ENCODE measurements at regions not wholly inside any gene's neighbourhood (a gene's known extent, or its start where the extent isn't known, plus 50 kb on each side); places are given as distances from the start of the nearest gene placed in this dataset.
"Not testable (repeated sequence)": the region's sequence is repeated elsewhere in the genome, so short reads cannot be mapped to it uniquely, and the experiment has no call there.

- DNase-seq (ENCODE audit: low spot score) = no peak
Observed at GRCh38 chr3:145550522-145550921, 610.5 kb downstream of the PLOD2 start.

DNA sequence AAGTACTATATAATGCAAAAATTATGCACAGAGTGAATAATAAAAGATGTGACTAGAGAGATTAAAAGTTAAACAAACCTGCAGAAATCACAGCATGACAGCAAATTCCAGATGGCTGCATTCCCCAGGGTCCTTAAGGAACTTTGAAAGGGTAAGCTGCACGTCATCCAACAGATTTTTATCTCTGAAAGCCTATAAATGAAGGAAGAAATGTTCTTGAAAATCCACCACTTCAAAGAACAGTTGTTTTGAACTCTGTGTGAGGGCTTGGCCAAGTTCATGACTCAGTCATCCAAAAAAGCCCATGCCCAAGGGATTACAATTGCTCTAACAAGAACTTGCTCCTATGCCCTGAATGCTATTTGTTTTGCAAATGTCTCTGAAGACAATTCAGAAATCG lies 603.6 kb downstream of the PLOD2 start:
- DNase-seq (ENCODE audit: low spot score) = no peak

DNA sequence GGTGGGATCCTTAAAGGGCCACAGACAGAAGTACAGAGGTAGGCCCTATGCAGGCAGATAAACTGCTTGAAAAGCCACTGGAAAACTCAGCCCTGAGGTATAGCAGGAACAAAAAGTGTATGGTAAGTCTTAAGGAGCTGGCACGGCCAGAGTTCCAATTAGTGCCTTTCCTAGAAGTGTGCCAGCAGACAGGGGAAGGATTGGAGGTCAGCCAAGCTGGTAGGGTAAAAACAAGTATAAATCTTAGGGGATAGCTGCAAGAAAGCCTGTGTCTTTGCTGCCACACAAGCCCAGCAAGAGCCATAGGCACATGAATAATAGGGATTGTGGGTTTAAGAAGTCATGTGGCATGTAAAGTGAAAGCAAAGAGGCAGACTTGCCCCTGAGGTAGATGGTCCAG lies 582.5 kb downstream of the PLOD2 start:
- DNase-seq (ENCODE audit: low spot score) = no peak

GRCh38 chr3:145581694-145582093 lies 579.3 kb downstream of the PLOD2 start:
- no peak for DNase-seq (ENCODE audit: low spot score)

DNA sequence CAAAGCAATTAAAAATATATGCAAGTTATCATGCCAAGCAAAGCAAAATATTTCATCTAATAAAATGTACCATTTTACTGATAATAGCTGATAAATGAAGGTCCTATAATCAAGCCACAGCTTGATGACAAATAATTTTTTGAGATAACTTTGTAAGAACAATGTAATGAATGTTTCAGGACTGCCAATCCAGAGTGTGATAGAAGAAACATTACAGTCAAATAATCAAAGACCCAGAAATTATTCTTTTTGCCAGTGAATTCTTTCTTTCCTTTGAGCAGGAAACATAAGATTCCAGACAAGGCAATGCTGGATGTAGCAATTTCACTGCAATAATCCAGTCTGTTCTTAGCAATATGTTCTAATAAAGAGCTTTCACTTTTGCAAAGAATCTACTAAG lies 556.1 kb downstream of the PLOD2 start:
- no peak for DNase-seq (ENCODE audit: low spot score)

GRCh38 chr3:145620002-145620401 lies 541.0 kb downstream of the PLOD2 start:
- DNase-seq (ENCODE audit: low spot score) = no peak

DNA sequence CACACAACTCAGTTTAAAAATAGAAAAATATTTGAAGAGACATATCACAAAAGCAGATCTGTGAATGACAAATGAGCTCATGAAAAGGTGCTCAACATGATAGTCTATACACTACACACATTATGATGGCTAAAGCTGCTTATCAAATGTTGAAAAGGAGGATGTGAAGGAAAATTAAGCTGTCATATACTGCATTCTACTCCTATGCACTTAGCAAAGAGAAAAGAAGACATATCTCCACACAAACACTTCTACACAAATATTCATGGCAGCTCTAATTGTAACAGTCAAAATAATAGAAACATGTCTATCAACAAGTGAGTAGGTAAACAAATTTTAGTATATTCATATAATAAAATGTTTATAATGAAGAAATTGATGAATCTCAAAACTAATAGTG lies 540.5 kb downstream of the PLOD2 start:
- DNase-seq (ENCODE audit: low spot score) = no peak

DNA sequence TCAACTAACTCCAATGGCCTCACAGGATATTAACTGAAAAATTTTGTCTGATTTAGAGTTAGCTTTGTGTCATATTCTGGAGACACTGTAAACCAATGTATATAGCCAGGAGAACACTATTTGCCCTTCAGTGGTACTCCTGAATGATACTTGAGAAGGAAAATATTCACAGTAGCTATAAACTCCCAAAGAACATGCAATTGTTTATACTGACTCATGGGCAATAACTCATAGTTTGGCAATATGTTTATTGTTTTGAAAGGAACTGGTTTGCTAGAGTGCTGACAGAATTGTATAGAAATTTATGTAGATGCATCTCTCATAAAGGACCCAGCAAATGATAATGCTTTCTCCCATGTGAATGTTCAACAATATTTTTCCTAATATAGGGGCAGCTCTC lies 537.6 kb downstream of the PLOD2 start:
- no peak for DNase-seq (ENCODE audit: low spot score)

- DNase-seq (ENCODE audit: low spot score) = no peak
Observed at GRCh38 chr3:145628211-145628610, 532.8 kb downstream of the PLOD2 start.

GRCh38 chr3:145637105-145637504 lies 523.9 kb downstream of the PLOD2 start:
- DNase-seq (ENCODE audit: low spot score) = no peak

- no peak for DNase-seq (ENCODE audit: low spot score)
Observed at GRCh38 chr3:145639003-145639606, 521.9 kb downstream of the PLOD2 start.

- no peak for DNase-seq (ENCODE audit: low spot score)
Observed at GRCh38 chr3:145639875-145640274, 521.1 kb downstream of the PLOD2 start.

- DNase-seq (ENCODE audit: low spot score) = no peak
Observed at GRCh38 chr3:145648396-145648795, 512.6 kb downstream of the PLOD2 start.

DNA sequence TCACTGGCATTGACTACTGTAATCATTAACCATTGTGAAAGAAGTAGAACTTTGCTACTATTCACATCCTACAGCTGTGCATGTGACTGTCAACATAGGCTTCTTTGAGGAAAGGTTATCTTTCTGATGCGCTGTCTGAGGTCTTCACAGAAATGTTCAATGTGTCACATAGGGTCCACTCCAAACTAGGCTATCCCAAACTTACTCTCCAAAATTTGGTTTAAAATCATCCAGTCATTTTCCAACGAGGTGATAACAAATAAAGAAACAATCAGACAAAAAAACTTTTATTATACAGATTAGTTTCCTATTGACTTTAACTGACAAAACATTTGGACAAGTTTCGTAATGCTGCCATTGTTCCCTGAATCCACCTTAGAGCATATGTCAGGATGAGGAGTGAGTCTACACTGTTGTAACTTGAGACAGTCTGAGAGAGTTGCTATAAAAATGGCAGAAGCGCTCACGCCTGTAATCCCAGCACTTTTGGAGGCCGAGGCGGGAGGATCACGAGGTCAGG lies 511.6 kb downstream of the PLOD2 start:
- DNase-seq (ENCODE audit: low spot score) = no peak

DNA sequence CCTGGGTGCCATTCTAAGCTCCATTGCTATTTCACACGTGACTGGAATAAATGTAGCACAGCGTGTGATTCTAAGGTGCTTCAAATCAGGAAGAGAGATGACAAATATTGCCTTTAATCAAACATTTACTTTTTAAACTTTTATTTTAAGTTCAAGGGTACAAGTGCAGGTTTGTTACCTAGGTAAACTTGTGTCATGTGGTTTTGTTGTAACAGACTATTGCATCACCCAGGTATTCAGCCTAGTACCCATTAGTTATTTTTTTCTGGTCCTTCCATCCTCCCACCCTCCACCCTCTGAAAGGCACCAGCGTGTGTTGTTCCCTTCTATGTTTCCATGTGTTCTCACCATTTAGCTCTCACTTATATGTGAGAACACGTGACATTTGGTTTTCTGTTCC lies 510.8 kb downstream of the PLOD2 start:
- DNase-seq (ENCODE audit: low spot score) = no peak

- DNase-seq (ENCODE audit: low spot score) = no peak
Observed at GRCh38 chr3:145671121-145671520, 489.9 kb downstream of the PLOD2 start.

- DNase-seq (ENCODE audit: low spot score) = no peak
Observed at GRCh38 chr3:145673838-145674237, 487.1 kb downstream of the PLOD2 start.

DNA sequence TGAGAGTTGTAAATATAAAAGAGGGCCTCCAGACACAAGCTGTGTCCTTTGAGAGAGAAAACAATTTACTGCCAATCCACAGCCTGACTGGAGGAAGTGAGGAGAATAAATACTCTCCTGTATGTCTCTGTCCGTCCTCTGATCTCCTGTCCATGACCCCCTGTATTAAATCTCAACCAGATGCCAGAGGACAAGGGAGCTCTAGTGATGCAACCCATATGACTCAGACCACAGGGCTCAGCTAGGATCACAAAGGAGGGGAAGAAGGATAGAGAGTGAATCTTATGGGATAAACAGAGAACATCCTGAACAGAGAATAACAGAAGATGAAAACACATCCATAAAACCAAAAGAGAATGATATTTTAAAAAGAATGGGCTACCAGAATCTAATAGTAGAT lies 482.6 kb downstream of the PLOD2 start:
- DNase-seq (ENCODE audit: low spot score) = no peak

DNA sequence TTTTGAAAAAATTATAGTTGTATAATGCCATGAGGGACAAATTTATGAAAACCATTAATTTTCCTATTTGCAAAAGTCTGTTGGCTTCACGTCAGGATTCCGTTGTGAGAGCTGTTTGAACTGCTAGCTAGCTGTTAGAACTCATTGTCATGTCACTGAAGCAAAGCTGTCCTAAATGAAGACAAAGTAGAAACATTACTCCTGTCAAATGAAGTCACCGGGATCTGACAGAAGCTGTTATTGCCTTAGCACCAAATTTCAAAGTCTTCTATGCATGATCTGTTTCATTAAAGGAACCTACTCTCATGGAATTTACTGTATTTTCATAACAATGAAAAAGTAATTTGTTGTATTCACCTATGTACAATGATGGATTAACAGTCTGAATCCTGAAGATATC lies 479.8 kb downstream of the PLOD2 start:
- DNase-seq (ENCODE audit: low spot score) = no peak

GRCh38 chr3:145687978-145688377 lies 473.0 kb downstream of the PLOD2 start:
- DNase-seq (ENCODE audit: low spot score) = not testable (repeated sequence)

DNA sequence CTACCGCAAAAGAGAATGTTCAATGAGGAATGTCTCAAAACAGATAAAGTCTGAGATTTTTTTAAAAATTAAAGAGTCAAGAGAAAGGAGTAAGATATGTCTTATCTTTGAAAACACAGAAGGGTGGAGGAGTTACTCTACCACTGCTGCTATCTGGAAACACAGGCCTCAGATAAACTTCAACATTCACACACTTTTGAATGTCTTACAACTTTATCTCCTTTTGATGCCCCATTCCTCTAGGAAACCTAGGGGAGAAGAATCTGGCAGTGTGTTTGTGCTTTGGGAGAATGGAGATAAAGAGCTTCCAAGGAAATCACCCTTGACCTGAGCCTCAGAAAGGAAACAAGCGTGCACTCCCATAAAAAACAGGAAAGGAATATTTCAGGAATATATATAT lies 468.2 kb downstream of the PLOD2 start:
- no peak for DNase-seq (ENCODE audit: low spot score)

DNA sequence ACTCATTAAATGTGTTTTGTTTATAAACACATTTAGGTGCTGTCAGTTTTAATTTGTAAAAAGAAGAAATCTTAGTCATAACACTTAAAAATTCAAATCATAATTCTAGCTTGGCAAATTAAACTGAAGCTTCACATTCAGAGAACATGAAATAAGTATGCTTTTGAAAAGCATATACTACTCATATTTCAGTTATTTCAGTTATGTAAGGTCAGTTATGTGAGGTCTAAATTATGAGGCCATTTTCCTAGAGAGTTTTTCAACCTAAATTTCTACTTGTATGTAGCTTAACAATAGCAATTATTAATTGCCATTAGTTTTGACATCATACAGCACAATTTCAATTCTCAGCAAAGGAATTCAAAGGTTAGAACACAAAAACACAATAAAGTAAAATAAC lies 465.0 kb downstream of the PLOD2 start:
- no peak for DNase-seq (ENCODE audit: low spot score)

- DNase-seq (ENCODE audit: low spot score) = no peak
Observed at GRCh38 chr3:145698250-145698649, 462.7 kb downstream of the PLOD2 start.

GRCh38 chr3:145698749-145699148 lies 462.2 kb downstream of the PLOD2 start:
- DNase-seq (ENCODE audit: low spot score) = no peak

DNA sequence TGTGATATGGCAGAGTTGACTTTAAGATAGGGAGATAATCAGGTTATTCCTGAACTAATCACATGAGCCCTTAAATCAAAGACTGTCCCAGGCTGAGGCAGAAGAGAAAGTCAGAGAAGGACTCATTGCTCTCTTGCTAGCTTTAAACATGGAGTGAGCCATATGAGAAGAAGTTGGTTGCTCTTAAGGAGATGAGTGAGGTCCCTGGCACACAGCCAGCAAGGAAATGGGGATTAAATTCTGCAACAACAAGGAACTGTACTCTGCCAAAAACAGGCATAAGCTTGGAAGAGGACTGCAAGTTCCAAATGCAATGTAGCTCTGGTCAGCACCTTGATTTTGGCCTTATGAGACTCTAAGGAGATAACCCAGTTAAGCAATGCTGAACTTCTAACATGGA lies 457.0 kb downstream of the PLOD2 start:
- no peak for DNase-seq (ENCODE audit: low spot score)
